Panc1 (cell line): ENCODE measurements at regions not wholly inside any gene's neighbourhood (a gene's known extent, or its start where the extent isn't known, plus 50 kb on each side); places are given as distances from the start of the nearest gene placed in this dataset.

Experiments
- ATAC-seq: fragments of 200-7000 bp; cut with Tn5 transposase; 2 replicates; pipeline ENCODE4 v1.9.1; 2020; ENCODE audit warnings: mild to moderate bottlenecking, moderate library complexity
- BruUV-seq: library from RNA; stranded (reverse); fragments of 400-500 nt; replicated peaks from 2 replicates; lab custom pipeline; 2021; lab: Mats Ljungman, UMichigan
- CTCF ChIA-PET: fragments of 300-600 bp; sonication (Branson Sonifier 250); formaldehyde crosslinking; loops from one replicate; lab custom pipeline; 2022; ENCODE audit warnings: antibody characterized with exemption; lab: Charles Lee
- POLR2A ChIA-PET: fragments of 300-600 bp; sonication (Branson Sonifier 250); formaldehyde crosslinking; loops from one replicate; lab custom pipeline; 2022; ENCODE audit warnings: antibody characterized with exemption; lab: Charles Lee
- DNase-seq: peaks from one replicate; pipeline ENCODE4 v3.0.0-alpha.2; 2010; ENCODE audit warnings: low read depth, low spot score
- H3K27ac ChIP-seq: 2 replicates; pipeline ENCODE4 v1.5.1; 2011; ENCODE audit warnings: mild to moderate bottlenecking, low read length, inconsistent platforms
- H3K27me3 ChIP-seq: fragments of 200-500 bp; sonication (Bioruptor generic); 2 replicates; pipeline ENCODE4 v1.6.0; 2014; ENCODE audit warnings: low read length, inconsistent platforms; ENCODE audit not compliant: control insufficient read depth, insufficient read depth
- H3K36me3 ChIP-seq: fragments of 200-500 bp; sonication (Bioruptor generic); 2 replicates; pipeline ENCODE4 v1.5.1; 2014; ENCODE audit warnings: inconsistent platforms, mild to moderate bottlenecking, low read length, moderate library complexity; ENCODE audit not compliant: control insufficient read depth, insufficient read depth
- H3K4me1 ChIP-seq: 2 replicates; pipeline ENCODE4 v1.5.1; 2011; ENCODE audit warnings: inconsistent platforms, mild to moderate bottlenecking, low read length, moderate library complexity; ENCODE audit not compliant: control insufficient read depth, insufficient read depth
- H3K4me3 ChIP-seq, 2 experiments: 2 replicates each; pipeline ENCODE4 v1.5.1; 2011 to 2012; ENCODE audit warnings: low read depth in 2 of 2, low read length in 2 of 2, mild to moderate bottlenecking in 2 of 2, inconsistent platforms in 1 of 2, moderate library complexity in 1 of 2
- H3K9me3 ChIP-seq: fragments of 200-500 bp; sonication (Bioruptor generic); 2 replicates; pipeline ENCODE4 v1.5.1; 2014; ENCODE audit warnings: low read depth, mild to moderate bottlenecking, inconsistent platforms, low read length, moderate library complexity; ENCODE audit not compliant: control insufficient read depth, insufficient read depth
- POLR2AphosphoS5 ChIP-seq: IDR thresholded peaks from 2 replicates; pipeline ENCODE4 v1.6.1; 2012; ENCODE audit warnings: mild to moderate bottlenecking, low read depth, low read length, moderate library complexity
- SIN3A ChIP-seq: IDR thresholded peaks from 2 replicates; pipeline ENCODE4 v1.6.1; 2012; ENCODE audit warnings: low read depth, mild to moderate bottlenecking, low read length, moderate library complexity, borderline replicate concordance; ENCODE audit not compliant: insufficient read depth
- TCF7L2 ChIP-seq: IDR thresholded peaks from 2 replicates; pipeline ENCODE4 v1.6.1; 2011; ENCODE audit warnings: mild to moderate bottlenecking, low read depth, low read length, inconsistent platforms
- in situ Hi-C: cut with HindIII; loops from 2 replicates; pipeline ENCODE4 v1.10.0; 2016; ENCODE audit warnings: low sequenced_read_pairs, low pct_unique_long_range_greater_than_20kb
- intact Hi-C: fragments of 100-400 bp; cut with micrococcal nuclease; formaldehyde crosslinking; loops from one replicate; pipeline ENCODE4 v1.10.0; 2022; ENCODE audit not compliant: unreplicated experiment
- TF ChIP-seq, protein P1 (sequence below): fragments of 450-650 bp; IDR thresholded peaks from 2 replicates; pipeline ENCODE4 v1.5.1; 2017; ENCODE audit warnings: mild to moderate bottlenecking
- TF ChIP-seq, protein P2 (sequence below), 2 experiments: IDR thresholded peaks; 2 replicates each; pipeline ENCODE4 v1.6.1; 2011 to 2012; ENCODE audit warnings: low read depth in 2 of 2, control low read depth in 1 of 2, low read length in 1 of 2, mild to moderate bottlenecking in 1 of 2, moderate library complexity in 1 of 2; ENCODE audit not compliant: insufficient read depth in 1 of 2

DNA sequence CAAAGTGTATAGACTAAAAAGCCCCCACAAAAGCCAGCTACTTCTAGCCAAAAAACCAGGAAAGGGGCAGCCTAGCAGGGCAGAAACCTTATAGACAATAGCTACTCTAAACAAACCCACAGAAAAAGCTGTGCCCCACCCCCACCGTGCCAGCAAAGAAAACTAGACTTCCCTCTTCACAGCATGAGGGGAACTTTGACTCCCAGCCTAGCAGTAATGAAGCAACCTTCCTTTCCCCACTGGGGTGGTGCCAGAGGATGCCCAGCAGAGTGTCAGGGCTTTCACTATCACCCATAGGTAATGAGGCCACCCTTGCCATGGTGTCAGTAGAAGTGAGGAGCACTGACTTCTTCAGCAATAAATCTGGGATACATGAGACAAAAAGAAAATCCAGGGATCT, 99.0 kb upstream of the LGSN start:
- TF ChIP-seq, protein P1, sequence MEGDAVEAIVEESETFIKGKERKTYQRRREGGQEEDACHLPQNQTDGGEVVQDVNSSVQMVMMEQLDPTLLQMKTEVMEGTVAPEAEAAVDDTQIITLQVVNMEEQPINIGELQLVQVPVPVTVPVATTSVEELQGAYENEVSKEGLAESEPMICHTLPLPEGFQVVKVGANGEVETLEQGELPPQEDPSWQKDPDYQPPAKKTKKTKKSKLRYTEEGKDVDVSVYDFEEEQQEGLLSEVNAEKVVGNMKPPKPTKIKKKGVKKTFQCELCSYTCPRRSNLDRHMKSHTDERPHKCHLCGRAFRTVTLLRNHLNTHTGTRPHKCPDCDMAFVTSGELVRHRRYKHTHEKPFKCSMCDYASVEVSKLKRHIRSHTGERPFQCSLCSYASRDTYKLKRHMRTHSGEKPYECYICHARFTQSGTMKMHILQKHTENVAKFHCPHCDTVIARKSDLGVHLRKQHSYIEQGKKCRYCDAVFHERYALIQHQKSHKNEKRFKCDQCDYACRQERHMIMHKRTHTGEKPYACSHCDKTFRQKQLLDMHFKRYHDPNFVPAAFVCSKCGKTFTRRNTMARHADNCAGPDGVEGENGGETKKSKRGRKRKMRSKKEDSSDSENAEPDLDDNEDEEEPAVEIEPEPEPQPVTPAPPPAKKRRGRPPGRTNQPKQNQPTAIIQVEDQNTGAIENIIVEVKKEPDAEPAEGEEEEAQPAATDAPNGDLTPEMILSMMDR, result no peak
- TF ChIP-seq, protein P2, sequence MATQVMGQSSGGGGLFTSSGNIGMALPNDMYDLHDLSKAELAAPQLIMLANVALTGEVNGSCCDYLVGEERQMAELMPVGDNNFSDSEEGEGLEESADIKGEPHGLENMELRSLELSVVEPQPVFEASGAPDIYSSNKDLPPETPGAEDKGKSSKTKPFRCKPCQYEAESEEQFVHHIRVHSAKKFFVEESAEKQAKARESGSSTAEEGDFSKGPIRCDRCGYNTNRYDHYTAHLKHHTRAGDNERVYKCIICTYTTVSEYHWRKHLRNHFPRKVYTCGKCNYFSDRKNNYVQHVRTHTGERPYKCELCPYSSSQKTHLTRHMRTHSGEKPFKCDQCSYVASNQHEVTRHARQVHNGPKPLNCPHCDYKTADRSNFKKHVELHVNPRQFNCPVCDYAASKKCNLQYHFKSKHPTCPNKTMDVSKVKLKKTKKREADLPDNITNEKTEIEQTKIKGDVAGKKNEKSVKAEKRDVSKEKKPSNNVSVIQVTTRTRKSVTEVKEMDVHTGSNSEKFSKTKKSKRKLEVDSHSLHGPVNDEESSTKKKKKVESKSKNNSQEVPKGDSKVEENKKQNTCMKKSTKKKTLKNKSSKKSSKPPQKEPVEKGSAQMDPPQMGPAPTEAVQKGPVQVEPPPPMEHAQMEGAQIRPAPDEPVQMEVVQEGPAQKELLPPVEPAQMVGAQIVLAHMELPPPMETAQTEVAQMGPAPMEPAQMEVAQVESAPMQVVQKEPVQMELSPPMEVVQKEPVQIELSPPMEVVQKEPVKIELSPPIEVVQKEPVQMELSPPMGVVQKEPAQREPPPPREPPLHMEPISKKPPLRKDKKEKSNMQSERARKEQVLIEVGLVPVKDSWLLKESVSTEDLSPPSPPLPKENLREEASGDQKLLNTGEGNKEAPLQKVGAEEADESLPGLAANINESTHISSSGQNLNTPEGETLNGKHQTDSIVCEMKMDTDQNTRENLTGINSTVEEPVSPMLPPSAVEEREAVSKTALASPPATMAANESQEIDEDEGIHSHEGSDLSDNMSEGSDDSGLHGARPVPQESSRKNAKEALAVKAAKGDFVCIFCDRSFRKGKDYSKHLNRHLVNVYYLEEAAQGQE (IDR thresholded peaks at IDR 0.05; ENCODE audit: insufficient read depth in 1 of 2, low read depth in 2 of 2, low read length in 1 of 2), result no peak
- no peak for TF ChIP-seq TCF7L2
- no peak for TF ChIP-seq SIN3A
- TF ChIP-seq POLR2AphosphoS5, result no peak
- CTCF ChIA-PET, result no interaction called here
- no peak for ATAC-seq

DNA sequence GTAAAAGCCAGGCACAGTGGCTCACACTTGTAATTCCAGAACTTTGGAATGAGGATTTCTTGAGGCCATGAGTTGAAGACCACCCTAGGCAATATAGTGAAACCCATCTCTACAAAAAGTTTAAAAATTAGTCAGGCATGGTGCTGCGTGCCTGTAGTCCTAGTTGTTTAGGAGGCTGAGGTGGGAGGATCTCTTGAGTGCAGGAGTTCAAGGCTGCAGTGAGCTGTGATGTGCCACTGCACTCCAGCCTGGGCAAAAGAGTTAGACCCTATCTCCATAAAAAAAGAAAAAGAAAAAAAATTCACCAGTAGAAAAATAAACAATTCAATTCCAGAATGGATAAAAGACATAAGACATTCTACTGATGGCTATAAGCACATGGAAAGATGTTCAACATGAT, 104.9 kb upstream of the LGSN start:
- Histone ChIP-seq H3K27ac (no peak overlapping the region), H3K27me3 (no peaks in the 10 kb centered on the region), H3K36me3 (no peaks in the 10 kb centered on the region), H3K9me3 (no peaks in the 10 kb centered on the region), H3K4me1 (no peaks in the 10 kb centered on the region), H3K4me3 (no peak overlapping the region)
- ATAC-seq (no peak), DNase-seq (no peak)
- in situ Hi-C loops (no loop called here), intact Hi-C loops (no loop called here)
- POLR2A ChIA-PET, result no interaction called here
- CTCF ChIA-PET, result no interaction called here
- TF ChIP-seq, protein P1, result no peak
- no peak for TF ChIP-seq TCF7L2
- no peak for TF ChIP-seq POLR2AphosphoS5
- TF ChIP-seq, protein P2 (IDR thresholded peaks at IDR 0.05; ENCODE audit: insufficient read depth in 1 of 2, low read depth in 2 of 2, low read length in 1 of 2), result no peak
- TF ChIP-seq SIN3A, result no peak
- no TSS peak for BruUV-seq

More for the DNA sequence above, 99.0 kb upstream of the LGSN start:
- POLR2A ChIA-PET, result no interaction called here
- Histone ChIP-seq H3K4me1 (no peaks in the 10 kb centered on the region), H3K4me3 (no peak overlapping the region), H3K36me3 (no peaks in the 10 kb centered on the region), H3K27ac (no peak overlapping the region), H3K9me3 (no peaks in the 10 kb centered on the region), H3K27me3 (no peaks in the 10 kb centered on the region)
- no TSS peak for BruUV-seq
- intact Hi-C loops, result no loop called here
- in situ Hi-C loops, result no loop called here
- DNase-seq, result no peak
